Iris pigment epithelial cell (primary cell): ENCODE measurements at regions not wholly inside any gene's neighbourhood (a gene's known extent, or its start where the extent isn't known, plus 50 kb on each side); places are given as distances from the start of the nearest gene placed in this dataset.

ENCODE experiments used
- DNase-seq: peaks from one replicate; pipeline ENCODE4 v3.0.0-alpha.2; 2011; ENCODE audit warnings: low read depth

GRCh38 chr16:31701734-31702133 lies 171.9 kb upstream of the ZNF267 start:
- DNase-seq, result no peak

DNA sequence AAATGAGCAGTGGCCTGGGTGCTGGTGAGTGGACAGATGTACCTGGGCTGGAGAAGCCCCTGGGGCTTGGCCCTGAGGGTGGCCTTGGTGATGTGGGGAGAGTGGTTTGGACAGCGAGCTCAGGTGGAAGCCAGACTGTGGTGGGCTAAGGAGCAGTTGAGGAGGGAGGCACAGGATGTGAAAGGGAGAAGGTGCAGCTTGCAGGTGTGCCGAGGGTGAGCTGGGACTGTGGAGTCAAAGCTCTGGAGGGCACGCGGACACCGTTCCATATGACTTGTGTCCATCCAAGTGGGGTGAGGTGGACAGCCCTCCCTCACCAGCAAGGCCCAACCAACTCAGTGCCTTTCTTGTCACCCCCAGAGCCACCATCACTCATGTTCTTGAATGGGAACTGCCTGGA lies 170.8 kb upstream of the ZNF267 start:
- DNase-seq, result no peak

- DNase-seq, result no peak
Measured at GRCh38 chr16:31703526-31704128, 170.0 kb upstream of the ZNF267 start.

DNA sequence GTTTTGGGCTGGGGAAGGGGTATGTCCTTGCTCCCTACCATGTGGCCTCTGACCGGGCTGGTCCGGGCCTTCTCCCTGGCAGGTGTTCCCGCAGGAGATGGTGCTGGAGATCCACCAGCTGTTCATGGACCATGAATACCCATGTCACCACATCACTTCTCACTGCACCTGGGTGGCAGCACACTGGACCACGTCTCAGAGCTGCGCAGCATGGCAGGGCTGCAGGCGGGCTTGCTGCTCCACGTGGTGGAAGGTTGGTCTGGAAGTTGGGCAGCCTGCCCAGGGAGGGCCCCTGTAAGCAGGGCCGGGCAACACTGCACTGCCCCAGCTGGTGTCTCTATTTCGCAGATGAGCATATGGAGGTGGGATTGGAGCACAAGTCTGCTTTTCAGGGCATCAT lies 169.5 kb upstream of the ZNF267 start:
- DNase-seq, result no peak

DNA sequence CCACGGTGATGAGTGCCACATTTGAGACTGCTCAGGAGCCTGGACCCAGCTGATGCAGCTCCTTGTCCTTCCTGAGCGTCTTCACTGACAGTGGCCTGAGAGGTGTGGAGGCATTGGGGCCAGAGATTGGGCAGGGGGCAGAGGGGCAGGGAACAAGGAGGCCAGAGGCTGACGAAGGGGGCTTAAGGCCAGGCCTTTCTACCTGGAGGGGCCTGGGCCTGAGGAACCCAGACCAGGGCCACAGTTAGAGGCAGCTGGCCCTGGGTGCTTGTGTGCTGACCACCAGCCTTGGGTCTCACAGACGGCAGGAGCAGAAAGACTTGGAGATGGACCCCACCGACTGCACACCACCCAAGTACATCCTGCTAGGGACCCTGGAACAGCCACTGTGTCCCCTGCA lies 168.2 kb upstream of the ZNF267 start:
- DNase-seq, result no peak

DNA sequence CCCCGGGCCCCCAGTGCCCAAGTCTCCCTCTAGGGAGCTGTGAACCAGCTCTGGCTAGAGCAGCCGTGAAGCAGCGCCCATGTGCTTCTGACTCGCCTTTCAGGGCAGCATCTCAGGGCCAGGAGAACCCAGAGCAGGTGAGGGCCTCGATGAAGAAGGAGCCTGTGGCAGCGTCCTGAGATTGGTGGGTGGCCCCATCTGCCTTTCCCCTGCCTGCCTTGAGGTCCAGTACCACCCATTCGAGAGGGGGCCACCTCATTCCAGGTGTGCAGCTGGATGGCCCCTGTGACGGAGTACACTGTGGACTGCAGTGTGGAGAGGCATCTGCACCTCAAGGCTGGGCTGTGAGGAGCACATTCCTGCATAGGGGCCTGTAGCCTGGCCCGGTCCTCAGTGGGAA lies 167.3 kb upstream of the ZNF267 start:
- no peak for DNase-seq

- no peak for DNase-seq
Measured at GRCh38 chr16:31706925-31707324, 166.7 kb upstream of the ZNF267 start.

DNA sequence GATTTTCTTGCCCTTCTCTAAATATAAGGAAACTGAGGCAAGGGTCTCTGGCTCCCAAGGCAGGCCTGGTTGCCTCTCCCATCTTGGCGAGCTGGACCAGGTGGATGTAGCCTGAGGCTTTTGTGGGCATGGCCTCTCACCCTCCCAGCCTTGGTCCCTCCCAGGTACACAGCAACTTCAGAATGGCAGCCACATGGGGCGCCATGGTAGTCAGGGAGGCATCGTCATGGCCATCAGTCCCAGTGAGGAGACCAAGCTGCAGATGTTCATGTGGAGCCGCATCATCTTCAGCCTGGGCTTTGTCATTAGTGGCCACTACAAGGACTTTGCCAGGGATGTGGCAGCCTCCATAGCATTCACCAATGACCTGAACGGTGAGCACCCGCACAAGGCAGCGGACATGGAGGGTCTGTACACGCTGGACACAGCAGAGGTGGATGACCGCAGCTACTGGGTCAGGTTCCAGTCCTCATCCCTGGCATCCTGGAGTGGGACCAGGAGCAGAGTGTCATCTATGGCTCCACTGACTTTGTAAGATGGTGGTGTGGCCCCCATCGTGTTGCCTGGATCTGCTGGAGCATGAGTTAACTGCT lies 165.8 kb upstream of the ZNF267 start:
- DNase-seq, result no peak

DNA sequence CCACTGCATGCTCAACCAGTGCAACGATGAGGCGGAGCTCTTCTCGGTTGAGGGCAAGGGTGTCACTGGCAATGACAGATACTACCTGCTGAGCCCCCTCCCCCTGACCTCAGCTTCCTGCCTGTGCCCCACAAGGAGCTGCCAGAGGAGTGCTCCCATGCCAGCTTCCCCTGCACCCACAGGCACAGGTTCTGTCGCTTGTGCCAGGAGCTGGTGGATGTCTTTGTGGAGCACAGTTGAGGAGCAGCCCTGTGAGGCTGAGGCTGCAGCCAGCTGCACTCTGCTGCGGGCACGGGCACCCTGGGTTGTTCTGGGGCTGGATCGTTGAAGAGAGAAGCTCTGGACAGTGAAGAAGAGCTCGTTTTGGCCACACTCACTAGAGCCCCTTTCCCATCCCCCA lies 165.3 kb upstream of the ZNF267 start:
- DNase-seq, result no peak

GRCh38 chr16:31709181-31709580 lies 164.4 kb upstream of the ZNF267 start:
- DNase-seq, result no peak

- DNase-seq, result no peak
Measured at GRCh38 chr16:31710134-31710533, 163.5 kb upstream of the ZNF267 start.

DNA sequence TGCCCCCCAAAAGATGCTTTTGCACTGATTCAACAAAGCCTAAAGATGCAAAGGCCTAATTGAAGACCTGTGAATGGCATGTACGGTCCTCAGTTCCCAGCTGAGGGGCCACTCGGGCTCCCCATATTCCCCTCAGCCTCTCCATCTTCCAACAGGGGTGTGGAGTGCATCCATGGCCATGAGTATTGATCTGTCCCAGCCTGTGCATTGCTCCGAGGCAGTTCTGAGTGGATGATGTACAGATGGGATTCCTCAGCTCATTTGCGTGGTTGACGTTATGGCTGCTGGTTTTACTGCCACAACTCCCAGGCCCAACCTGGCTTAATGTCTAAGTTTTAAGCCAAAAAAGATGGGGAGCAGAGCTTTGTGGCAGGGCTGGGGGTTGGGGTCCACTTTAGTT lies 162.7 kb upstream of the ZNF267 start:
- no peak for DNase-seq

DNA sequence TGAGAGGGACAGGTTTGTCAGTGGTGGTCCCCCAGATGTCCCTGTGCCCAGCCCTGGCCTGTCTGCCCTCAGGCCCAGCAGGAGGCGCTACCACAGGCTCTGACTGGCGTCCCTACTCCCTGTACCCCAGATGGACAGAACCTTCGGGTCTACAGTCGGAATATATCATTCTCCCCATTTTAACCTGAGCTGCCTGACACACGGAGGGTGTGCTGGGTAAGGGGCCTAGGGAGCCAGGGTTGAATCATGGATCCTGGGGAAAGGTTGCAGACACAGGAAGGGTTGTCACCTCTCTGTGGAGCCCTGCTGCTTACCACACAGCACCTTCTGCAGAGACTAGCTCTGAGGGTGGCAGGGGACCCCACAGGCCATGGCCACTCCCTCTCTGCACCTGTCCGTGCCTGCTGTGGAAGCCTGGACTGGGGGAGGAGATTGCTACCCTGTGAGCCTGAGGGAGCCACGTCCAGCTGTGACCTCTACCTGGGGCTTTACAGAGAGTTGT lies 162.2 kb upstream of the ZNF267 start:
- no peak for DNase-seq

DNA sequence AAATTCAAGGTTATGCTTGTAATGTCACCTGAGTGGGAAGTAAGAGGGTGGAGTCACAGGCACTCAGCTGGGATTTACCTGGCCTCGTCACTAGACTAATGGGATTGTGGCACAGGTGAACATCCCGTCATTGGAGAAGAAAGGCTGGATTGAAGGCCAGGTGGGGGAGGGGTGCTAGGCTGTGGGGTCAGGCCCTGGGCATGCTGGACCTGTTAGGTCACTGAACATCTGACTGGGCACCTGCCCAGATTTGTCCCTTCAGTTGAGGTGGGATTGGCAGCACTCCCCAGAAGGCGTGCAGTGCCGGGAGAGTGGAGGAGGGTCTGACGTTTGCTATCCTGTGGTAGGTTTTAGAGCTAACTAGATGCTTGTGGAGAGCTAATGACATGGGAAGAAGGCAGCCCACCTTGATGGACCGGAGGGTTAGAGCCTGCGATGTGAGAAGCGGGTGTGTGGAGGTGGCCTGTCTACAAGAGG lies 161.5 kb upstream of the ZNF267 start:
- no peak for DNase-seq

GRCh38 chr16:31713071-31713944 lies 160.3 kb upstream of the ZNF267 start:
- peak; percentile 94 for DNase-seq

GRCh38 chr16:31713945-31714902 lies 159.4 kb upstream of the ZNF267 start:
- no peak for DNase-seq

DNA sequence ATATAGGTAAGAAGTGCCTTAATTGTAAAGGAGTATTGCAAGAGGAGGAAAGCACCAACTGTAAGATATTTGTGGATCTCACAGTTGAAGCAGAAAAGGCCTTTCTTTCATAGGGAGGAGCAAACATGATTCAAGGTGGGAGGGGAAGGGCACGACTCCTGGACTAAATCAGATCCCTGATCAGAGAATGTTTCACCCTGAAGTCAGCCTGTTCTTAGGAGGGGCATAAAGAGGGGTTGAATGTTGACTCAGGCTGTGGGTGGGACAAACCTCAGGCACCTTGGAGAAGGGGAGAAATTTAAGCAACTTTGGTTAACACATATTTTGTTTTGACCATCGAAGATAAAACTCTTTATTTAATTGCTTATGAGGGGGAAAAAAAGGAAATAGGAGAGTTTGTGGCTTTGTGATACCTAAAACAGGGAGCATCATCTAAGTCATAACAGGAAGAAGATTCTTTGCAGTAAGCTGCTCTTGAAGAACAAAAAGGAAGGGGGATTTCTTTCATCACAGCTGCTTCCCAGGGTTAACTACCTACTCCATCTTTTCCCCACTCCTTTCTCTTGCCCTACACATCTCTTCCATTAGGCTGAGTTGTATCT lies 158.6 kb upstream of the ZNF267 start:
- no peak for DNase-seq

DNA sequence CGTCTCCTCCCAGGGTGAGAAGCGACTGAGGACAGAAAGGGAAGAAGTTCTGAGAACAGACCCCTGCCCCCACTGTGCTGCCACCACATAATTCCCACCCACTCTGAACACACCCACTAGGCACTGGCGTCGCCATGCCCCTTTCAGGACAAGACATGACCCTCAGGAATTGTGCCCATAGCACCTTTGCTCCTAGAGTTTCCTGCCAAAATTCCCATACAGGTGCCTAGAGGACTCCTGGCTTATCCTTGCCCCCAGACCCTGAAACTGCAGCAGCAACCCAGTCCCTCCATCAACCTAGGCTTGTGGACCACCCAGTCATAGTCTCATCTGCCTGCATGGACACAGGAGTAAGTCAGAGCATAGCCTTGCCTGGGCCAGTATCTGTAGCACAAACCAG lies 157.7 kb upstream of the ZNF267 start:
- no peak for DNase-seq

DNA sequence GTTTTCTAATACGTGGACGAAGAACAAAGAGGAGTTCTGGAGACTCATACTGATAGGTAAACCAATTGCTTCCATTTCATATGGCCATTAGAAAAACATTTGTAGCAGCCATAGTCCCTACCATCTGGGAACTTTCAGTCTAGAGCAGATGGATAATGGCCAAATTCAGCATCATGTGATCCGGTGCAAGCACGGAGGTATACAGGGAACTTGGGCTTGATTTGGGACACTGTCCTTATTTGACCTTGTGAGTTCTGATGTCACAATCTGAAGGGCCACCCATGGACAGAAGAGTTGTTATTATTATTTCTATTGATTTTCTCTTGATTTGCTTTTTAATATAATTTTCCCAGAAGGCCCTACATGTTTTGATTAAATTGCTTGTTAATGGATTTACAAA lies 154.6 kb upstream of the ZNF267 start:
- DNase-seq, result no peak

- DNase-seq, result no peak
Measured at GRCh38 chr16:31727553-31727952, 146.1 kb upstream of the ZNF267 start.

DNA sequence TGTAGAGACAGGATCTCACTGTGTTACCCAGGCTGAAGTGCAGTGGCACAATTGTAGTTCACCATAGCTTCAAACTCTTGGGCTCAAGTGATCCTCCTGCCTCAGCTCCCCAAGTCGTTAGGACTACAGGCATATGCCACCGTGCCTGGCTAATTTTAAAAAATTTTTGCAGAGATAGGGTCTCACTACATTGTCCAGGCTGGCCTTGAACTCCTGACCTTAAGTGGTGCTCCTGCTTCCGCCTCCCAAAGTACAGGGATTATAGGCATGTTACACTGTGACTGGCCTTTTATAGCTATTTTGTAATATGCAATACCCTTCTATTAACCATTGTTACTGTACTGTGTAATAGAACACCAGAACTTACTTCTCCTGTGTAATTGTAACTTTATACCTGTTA lies 139.3 kb upstream of the ZNF267 start:
- no peak for DNase-seq
